UCSD-AML1 (cell line): ENCODE measurements at regions not wholly inside any gene's neighbourhood (a gene's known extent, or its start where the extent isn't known, plus 50 kb on each side); places are given as distances from the start of the nearest gene placed in this dataset.
"Not testable (repeated sequence)": the region's sequence is repeated elsewhere in the genome, so short reads cannot be mapped to it uniquely, and the experiment has no call there.

ENCODE experiments used
- DNase-seq: peaks from one replicate; lab custom pipeline; 2025; ENCODE audit not compliant: unreplicated experiment; lab: John Stamatoyannopoulos, UW

DNA sequence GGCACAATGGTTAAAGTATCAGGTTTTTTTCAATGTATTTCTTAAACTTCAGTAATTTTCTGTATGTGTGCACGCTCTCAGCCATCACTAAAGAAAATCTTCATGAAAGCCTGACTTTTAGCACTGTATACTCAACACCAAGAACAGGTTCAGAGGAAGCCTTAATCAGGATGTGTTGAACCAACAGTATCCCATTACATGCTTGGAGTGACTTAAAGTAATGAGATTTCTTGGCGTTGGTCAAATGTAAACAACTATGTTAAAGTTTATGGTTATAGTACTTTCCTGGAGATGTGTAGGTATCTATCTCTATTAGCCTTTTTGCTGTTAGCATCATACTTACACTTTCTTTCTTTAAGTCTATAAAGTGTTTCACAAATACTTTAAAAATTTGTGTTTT lies 335.0 kb downstream of the CCER1 start:
- DNase-seq: no peak

DNA sequence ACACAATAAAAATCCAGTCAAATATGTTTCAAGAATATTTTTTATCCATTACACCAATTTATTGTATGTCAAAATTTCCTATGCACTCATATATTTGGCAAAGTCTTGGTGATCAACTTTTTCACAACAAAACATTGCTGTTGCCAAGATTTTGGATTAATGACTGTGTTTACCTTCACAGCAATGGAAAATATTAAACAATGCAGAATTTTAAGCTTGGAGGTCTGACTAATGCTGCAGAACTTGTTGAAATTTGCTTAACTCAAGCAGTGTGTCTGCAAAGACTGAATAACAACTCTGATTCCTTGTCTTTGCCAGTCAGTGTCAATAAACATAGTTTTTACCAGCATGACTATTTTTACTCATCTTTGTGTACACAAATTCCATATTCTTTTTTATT lies 336.4 kb downstream of the CCER1 start:
- no peak for DNase-seq

DNA sequence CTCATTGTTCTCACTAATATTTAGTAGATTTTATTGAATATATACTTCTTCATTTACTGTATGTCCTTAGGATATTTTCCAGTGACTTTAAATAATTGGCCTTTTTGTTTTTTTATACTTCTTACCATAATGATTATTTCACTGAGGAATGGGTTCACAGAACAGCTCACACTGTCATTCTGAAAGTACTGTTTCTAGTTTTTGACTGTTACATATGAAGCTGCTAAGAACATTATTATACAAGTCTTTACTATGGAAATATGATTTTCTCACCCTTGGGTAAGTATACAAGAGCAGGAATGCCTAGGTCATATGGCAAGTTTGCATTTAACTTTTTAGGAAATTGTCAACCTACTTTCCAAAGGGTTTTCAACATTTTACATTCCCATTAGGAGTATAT lies 343.1 kb downstream of the CCER1 start:
- DNase-seq: no peak

DNA sequence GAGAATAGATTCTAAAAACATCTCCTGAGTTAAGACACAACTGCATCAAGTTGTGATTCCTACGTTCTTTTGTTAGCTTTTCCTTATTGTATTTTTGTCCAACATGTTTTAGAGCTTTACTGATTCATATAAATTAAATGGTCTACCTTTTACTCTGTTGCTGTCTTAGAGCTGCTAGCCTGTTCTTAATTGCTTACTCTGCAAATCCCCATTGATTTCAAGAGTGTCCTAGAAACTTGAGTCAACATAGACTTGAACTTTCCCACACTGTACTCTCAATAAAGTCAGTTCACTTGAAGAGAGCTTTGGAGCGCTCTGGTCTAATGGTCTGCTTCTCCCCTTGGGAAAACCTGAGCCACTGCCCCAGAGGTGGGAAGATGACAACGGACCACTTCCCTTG lies 343.9 kb downstream of the CCER1 start:
- DNase-seq: no peak

DNA sequence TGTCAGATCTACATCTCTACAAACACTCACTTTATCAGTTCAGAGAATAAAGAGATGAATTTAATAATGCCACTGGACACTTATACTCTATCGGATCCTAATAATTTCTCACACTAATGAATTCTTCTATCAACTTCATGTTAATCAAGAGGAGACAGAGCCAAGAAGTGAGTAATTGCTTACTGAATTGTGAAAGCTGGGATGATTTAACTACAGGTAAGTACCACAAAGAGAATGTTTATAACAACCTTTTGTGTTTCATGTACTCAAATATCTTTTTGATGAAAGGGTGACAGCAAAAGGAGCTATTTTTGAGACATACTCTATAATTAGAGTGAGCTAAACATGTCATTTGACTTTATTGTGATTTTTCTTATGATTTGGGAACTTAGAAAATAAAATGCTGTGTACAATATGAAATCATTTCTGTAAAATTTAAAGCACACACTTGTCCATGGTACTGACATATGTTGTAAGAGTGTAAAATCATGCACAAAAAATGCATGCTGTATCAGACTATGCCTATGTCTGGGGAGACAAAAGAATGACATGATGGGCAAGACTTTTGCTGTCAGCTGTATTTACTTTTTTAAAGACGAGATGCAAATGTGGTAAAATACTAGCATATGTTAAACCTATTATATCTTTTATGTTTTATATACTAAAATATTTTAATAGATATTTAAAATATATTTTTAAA lies 361.2 kb downstream of the CCER1 start:
- DNase-seq: no peak

DNA sequence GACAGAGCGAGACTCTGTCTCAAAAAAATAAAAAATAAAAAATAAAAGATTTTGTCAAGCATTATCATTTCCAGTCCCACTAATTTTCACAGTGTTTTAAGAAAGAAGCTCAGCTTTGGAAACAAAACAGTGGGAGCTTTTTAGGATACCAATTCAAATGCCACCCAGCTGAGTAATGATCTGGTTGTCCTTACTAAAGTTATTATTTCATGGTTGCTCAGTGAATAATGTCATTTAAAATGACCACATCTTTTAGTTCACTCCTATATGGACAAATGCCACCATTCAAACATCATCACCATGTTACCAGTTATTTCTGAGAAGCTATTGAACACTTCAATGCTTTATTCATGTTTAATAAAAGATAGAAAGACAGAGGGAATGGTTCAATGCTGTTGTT lies 365.0 kb downstream of the CCER1 start:
- DNase-seq: no peak

DNA sequence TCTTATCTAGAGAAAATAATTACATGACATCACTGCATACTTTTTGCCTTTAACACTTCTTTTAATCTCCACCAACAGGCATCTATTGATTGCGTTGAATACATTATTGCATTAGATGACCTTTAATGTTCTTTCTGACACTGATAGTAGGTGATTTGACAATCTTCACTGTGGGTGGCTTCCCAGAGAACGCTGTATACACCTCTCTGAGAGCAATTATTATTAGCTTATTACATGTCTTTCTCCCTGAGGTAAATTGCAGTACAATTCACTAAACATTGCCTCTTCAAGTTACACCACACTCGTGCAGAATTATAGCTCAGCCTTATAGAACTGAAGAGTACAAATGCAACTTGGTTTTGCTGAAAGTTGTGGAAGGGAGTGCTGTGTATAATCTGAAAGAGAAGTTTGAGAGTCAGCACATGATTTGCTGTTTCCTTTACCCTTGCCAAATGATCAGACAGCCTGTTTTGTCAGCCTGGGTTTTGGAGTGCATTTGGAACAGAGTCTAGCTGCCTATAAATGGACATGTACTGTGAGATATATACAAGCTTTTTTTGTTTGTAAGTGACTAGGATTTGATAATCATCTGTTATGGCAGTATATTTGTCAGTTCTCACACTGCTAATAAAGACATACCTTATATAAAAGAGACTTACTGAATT lies 369.2 kb downstream of the CCER1 start:
- DNase-seq: no peak

DNA sequence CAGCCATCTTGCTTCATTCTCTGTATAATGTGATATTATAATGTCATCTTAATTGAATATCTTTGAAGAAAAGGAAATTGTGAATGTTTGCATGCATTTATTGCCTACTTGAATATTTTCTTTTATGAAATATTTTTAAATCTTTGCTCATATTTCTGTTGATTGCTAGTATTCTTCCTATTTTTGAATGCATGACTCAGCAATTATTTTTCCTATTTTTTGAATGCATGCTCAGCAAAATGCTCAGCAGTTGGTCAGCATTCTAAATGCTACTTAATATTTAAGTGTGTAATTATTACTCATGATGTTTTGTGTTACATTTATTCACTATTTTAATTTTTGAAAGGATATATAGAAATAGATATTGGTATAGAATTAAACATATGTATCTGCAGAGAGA lies 378.3 kb downstream of the CCER1 start:
- DNase-seq: no peak

DNA sequence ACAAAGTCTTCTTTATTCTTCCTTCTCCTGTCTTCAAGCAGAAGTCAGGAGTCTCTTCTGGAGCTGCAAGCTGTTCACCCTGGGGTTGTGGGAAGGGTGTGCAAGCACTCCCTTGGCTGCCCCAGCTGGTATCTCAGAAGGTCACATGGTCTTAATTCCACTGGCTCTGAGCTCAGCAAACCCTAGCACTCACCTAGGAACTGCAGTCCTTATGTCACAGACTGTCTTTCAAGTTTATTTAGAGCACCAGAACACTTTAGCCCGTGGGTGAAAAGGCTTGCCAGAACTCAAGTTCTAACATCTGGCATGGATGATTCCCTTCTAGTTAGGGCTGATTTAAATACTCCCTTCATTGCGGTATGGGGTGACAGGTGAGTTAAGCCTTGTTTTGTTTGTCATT lies 379.0 kb downstream of the CCER1 start:
- DNase-seq: no peak

DNA sequence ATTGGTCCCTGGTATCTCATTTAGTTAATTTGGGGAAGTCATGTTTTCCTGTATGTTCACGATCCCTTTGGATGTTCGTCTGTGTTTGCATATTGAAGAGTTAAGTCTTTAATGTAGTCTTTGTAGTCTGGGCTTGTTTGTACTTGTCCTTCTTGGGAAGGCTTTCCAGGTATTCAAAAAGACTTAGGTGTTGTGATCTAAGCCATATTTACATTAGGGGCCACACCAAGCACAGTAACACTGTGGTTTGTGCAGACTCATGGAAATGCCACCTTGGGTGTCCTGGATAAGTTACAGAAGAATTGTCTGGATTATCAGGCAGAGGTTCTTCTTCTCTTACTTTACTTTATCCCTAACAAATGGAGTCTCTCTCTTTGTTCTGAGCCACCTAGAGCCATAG lies 380.3 kb downstream of the CCER1 start:
- no peak for DNase-seq

DNA sequence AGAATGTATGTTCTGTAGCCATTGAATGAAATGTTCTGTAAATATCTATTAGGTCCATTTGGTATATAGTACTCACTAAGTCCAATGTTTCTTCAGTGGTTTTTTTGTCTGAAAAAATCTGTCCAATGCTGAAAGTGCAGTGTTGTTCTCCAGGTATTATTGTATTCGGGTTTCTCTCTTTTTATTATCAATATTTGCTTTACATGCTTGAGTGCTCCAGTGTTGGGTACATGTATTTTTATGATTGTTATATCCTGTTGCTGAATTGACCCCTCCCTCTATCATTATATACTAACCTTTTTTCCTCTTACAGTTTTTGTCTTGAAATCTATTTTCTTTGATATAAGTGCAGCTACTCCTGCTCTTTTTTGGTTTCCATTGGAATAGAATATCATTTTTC lies 382.2 kb downstream of the CCER1 start:
- DNase-seq: no peak

DNA sequence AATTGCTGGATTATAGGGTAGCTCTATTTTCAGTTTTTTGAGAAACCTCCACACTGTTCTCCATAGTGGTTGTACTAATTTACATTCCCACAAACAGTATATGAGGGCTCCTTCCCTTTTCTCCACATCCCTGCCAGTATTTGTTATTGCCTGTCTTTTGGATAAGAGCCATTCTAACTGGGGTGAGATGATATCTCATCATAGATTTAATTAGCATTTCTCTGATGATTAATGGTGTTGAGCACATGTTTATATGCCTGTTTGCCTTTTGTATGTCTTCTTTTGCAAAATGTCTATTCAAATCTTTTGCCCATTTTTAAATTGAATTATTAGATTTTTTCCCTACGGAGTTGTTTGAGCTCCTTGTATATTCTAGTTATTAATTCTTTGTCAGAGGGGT lies 385.3 kb downstream of the CCER1 start:
- no peak for DNase-seq

DNA sequence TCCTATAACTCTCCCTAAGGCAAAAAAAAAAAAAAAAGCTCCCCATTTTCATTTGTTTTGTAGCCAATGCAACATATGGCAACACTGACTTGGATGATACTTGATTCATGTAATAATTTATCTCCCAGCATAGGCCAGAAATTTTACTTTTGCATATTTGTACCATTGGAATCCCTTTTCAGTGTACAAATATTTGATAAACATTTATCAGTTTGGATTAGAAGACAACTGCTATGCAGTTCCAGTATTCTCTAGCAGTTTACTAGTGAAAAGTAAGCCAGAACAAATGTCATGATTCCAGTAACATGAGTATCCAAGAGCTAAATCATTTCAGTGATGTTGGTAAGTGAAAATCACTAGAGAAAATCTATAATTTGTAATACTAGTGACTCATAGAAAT lies 392.3 kb downstream of the CCER1 start:
- no peak for DNase-seq

DNA sequence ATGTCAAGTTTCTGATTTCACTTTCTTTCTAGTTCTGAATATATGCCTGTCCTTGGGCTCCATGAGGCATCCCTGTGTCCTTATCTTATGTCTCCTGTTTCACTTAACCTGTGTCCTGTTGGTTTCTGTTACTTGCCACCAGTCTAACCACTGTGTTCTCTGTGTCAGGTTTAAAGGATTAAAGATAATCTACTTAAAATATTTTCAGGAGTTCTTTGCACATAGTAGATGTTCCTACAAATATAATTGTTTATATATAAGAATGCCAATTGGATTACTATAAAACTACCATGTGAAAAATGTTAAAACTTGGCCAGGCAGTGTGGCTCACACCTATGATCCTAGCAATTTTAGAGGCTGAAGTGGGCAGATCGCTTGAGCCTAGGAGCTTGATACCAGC lies 406.4 kb downstream of the CCER1 start:
- no peak for DNase-seq

DNA sequence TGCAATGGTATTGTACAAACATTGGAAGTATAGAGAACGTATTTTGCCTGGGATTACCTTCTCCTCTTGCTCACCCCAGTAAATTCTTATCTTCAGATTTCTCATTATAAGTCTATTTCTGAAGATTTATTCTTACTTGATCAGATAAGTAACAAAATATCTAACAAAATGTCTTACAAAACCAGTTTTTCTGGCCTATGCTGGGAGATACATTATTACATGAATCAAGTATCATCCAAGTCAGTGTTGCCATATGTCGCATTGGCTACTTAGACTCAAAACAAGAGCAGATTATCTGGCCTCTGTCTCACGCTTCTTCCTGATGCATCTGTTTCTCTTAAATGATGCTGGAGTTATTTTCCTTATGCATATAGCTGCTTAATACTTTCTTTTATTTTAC lies 408.5 kb downstream of the CCER1 start:
- DNase-seq: no peak

DNA sequence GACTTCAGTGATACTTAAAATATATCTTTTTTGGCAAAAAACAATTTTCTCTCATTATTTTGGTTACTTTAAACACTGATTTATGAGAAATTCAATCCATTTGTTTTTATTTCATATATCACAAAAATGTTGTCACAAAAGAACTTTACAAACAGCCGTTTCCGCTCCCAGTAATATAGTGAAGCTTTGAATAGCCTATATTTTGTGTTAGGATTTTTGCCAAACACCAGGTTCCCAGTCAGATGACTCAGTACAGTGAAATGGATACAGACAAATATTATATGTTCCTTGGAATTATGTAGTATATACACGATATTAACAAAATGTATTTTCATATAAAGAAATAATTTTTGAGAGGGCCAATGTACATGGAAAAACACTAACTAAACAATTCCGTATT lies 411.1 kb downstream of the CCER1 start:
- no peak for DNase-seq

DNA sequence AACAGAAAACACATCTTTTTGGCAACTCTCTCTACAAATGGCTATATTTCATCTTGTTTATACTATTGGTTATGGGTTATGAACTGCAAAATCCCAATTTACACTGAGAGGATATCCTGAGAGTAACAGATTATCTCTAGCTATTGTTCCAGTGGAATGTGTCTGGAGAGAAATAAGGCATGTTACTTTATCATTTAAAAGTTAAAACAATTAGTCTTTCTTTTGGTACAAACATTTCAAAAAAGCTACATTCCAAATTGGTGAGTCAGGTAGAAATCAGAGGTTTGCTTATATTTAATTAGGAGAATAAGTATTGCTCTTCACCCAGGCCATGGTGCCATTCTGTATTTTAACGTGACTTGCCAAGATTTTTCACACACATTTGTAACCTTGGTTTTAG lies 411.6 kb downstream of the CCER1 start:
- DNase-seq: no peak

DNA sequence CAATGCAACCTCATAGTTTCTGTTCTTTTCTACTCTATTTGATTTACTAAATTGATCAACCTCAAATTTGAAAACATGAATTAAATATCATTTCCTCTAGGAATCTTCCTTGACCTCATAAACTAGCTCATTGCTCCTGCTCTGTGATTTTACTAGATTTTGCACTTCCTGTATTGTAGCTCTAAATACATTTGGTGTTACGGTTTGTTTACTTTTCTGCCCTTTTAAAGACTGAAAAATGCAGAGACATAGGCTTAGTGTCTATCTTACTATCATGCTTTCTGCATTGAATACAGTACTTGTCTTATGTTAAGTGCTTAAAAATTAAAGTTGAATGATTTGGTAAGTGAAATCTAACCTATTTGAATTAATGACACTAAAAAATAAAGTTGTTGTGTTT lies 412.1 kb downstream of the CCER1 start:
- DNase-seq: not testable (repeated sequence)

DNA sequence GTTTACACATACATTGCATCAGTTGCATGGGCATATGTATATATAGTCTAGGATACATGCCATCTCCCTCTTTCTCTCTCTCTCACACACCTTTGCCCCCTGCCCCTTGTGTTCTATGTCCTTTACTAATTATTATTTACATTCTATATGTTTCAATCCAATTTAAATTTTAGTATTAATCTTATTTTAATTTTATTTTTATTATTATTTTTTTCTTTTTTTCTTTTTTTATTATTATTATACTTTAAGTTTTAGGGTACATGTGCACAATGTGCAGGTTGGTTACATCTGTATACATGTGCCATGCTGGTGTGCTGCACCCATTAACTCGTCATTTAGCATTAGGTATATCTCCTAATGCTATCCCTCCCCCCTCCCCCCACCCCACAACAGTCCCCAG lies 421.1 kb downstream of the CCER1 start:
- DNase-seq: not testable (repeated sequence)

DNA sequence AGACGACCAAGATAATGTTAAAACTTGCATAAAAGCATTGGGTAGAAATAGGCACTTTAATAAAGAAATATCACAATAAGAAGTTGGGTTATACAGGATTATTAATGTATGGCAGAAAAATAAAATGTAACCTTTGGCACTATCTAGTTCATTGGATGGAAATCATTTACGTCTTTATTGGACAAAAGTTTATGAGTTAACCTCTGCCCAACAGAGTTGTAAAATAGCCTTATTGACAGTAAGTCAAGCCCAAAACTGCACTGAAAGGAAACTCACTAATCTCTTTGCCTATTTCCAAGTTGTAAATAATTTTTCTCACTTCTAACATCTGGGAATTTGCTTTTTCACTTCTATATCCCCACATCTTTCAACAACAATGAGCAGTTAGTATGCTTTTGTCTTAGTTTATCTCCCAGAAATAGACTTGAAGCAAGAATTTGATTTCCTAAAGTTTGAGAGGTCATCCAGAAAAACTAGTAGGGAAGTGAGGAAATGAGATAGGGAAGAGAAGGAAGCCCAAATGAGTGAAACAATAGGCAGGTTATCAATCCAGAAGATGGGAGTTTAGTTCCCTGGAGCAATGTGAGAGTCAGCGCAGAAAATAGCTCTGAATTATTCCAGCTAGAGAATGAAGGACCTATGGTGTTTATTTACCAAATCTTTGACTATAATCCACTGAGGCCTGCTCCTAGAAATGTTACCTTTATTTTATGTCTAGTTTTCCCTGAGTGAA lies 434.8 kb downstream of the CCER1 start:
- DNase-seq: no peak

DNA sequence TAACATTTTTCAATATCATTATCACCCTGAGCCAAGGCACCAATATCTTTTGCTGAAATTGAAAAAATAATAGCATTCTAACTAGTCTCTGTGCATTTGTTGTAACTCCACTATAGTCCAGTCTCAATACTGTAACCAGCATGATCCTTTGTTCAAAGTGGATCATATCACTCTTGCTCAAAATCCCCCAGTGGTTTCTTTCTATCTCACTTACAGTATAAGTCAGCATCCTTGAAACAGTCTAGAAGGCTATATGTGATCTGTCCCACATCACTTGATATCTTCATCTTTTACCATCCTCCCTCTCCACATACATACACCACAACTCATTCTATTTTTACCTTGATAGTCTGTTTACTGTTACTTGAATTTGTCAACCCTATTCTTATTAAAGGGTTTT lies 435.7 kb downstream of the CCER1 start:
- DNase-seq: no peak
